ENCODE measurements at regions not wholly inside any gene's neighbourhood (a gene's known extent, or its start where the extent isn't known, plus 50 kb on each side); places are given as distances from the start of the nearest gene placed in this dataset.
"Not testable (repeated sequence)": the region's sequence is repeated elsewhere in the genome, so short reads cannot be mapped to it uniquely, and the experiment has no call there.

DNA sequence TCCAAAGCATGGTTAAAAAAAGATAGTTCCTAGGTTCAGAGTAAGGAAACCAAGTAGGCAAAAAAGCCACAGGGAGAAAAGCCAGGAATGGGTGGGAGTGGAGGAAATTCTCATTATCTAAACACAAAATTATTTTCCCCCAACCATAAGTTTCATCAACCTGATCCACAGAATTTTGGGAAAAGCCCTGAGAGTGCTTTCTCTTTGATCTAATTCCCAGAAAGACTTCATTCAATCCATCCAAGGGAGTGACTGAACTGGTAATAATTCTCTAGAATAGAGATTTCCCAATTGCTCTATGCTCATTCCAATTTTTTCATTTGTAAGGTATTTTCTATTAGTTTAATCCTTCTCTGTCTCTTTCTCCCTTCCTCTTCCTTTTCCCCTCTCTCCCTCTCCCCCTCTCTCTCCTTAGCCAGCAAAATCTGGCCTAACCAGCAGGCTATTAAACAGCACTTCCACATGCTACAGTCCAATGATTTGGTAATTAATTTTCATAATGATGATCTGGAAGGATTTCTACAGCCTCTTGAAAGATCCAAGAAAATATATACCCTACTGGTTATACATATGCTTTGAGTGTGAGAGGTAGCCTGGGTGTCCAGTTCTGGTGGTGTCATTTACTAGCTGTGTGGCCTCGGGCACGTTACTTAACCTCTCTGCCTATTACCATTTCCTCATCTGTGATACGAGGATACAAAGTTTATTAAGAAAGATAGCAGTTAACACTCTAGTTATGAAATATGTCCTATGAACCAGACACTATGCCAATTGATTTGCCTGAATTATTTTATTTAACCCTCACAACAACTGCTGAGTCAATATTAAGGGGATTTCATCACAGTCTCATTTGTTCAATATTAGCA, 251.5 kb upstream of the RASGEF1B start:
- ATAC-seq (no peak), DNase-seq (no peak)
- H3K4me1 Mint-ChIP-seq: peaks cover 6 to 7% of the 10 kb centered on the region in 2 donors
- intact Hi-C loops (cut with micrococcal nuclease): no loop called here
- H3K9me3 ChIP-seq (ENCODE audit: control insufficient read depth, insufficient read depth, low read length): no peaks in the 10 kb centered on the region
- H3K4me1 ChIP-seq (ENCODE audit: control insufficient read depth, insufficient read depth, low read length): no peaks in the 10 kb centered on the region
- no peak overlapping the region for H3K27ac Mint-ChIP-seq
- H3K27ac ChIP-seq (ENCODE audit: low read length): no peak overlapping the region
- no peaks in the 10 kb centered on the region for H3K9me3 Mint-ChIP-seq
- WGBS (ENCODE audit: insufficient coverage): 100% methylated on average over 2 of the region's 3 CpGs
- TF ChIP-seq, protein P1, sequence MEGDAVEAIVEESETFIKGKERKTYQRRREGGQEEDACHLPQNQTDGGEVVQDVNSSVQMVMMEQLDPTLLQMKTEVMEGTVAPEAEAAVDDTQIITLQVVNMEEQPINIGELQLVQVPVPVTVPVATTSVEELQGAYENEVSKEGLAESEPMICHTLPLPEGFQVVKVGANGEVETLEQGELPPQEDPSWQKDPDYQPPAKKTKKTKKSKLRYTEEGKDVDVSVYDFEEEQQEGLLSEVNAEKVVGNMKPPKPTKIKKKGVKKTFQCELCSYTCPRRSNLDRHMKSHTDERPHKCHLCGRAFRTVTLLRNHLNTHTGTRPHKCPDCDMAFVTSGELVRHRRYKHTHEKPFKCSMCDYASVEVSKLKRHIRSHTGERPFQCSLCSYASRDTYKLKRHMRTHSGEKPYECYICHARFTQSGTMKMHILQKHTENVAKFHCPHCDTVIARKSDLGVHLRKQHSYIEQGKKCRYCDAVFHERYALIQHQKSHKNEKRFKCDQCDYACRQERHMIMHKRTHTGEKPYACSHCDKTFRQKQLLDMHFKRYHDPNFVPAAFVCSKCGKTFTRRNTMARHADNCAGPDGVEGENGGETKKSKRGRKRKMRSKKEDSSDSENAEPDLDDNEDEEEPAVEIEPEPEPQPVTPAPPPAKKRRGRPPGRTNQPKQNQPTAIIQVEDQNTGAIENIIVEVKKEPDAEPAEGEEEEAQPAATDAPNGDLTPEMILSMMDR (IDR thresholded peaks at IDR 0.05): no peak
- peaks cover 11 to 41% of the 10 kb centered on the region in 2 donors for H3K27me3 Mint-ChIP-seq (ENCODE audit: low read depth in 2 of 2)
- no peak overlapping the region for H3K4me3 ChIP-seq (ENCODE audit: low read length)
- H3K36me3 Mint-ChIP-seq: no peaks in the 10 kb centered on the region
- no peak overlapping the region for H3K4me3 Mint-ChIP-seq
- no peaks in the 10 kb centered on the region for H3K27me3 ChIP-seq (ENCODE audit: control insufficient read depth, insufficient read depth, low read length)
- H3K36me3 ChIP-seq (ENCODE audit: control insufficient read depth, insufficient read depth, low read length): no peaks in the 10 kb centered on the region

DNA sequence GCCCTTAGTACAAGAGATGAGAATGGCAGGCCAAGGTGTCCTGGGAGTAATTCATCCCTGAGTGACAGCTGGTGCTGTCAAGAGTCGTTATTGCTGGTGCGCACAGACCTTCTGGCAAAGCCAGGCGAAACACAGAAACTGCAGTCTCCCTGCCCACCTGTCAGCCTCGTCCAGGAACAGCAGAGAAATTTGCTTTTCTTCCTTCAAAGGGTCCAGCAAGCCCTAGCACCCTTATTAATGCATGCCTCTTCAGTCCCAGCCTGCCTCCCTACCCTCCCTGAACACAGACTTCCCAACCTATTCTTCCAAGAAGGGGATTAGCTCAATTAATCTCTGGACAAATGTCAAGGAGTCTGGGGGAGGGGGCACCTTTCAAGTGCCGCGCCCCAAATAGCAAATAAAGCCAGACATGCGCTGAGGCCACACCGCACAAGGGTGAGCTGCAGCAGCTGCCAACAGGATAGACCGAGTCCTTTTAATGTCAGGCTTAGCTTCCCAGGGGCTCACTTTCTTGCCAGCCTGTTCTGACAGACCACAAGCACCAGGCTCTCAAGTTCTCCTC, 250.7 kb upstream of the RASGEF1B start:
- no peak overlapping the region for H3K4me3 Mint-ChIP-seq
- no peak overlapping the region for H3K4me3 ChIP-seq (ENCODE audit: low read length)
- TF ChIP-seq, protein P1 (IDR thresholded peaks at IDR 0.05): no peak
- peaks cover 6 to 7% of the 10 kb centered on the region in 2 donors for H3K4me1 Mint-ChIP-seq
- H3K9me3 Mint-ChIP-seq: no peaks in the 10 kb centered on the region
- no peaks in the 10 kb centered on the region for H3K36me3 ChIP-seq (ENCODE audit: control insufficient read depth, insufficient read depth, low read length)
- WGBS (ENCODE audit: insufficient coverage): 93% methylated on average over 9 of the region's 9 CpGs
- no peak for ATAC-seq
- DNase-seq: no peak
- no peaks in the 10 kb centered on the region for H3K36me3 Mint-ChIP-seq
- no peaks in the 10 kb centered on the region for H3K4me1 ChIP-seq (ENCODE audit: control insufficient read depth, insufficient read depth, low read length)
- no peak overlapping the region for H3K27ac ChIP-seq (ENCODE audit: low read length)
- H3K27me3 ChIP-seq (ENCODE audit: control insufficient read depth, insufficient read depth, low read length): no peaks in the 10 kb centered on the region
- H3K27ac Mint-ChIP-seq: no peak overlapping the region
- intact Hi-C loops (cut with micrococcal nuclease): no loop called here
- peaks cover 6 to 34% of the 10 kb centered on the region in 2 donors for H3K27me3 Mint-ChIP-seq (ENCODE audit: low read depth in 2 of 2)
- H3K9me3 ChIP-seq (ENCODE audit: control insufficient read depth, insufficient read depth, low read length): no peaks in the 10 kb centered on the region

DNA sequence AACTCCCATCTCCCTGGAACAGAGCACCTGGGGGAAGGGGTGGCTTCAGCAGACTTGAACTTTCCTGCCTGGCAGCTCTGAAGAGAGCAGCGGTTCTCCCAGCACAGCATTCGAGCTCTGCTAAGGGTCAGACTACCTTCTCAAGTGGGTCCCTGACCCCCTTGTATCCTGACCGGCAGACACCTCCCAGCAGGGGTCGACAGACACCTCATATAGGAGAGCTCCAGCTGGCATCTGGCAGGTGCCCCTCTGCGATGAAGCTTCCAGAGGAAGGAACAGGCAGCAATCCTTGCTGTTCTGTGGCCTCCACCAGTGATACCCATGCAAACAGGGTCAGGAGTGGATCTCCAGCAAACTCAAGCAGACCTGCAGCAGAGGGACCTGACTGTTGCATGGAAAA, 244.1 kb upstream of the RASGEF1B start:
- intact Hi-C loops (cut with micrococcal nuclease): no loop called here
- no peaks in the 10 kb centered on the region for H3K36me3 ChIP-seq (ENCODE audit: control insufficient read depth, insufficient read depth, low read length)
- no peak overlapping the region for H3K27ac Mint-ChIP-seq
- TF ChIP-seq, protein P1 (IDR thresholded peaks at IDR 0.05): no peak
- H3K4me1 ChIP-seq (ENCODE audit: control insufficient read depth, insufficient read depth, low read length): no peaks in the 10 kb centered on the region
- DNase-seq: no peak
- H3K36me3 Mint-ChIP-seq: no peaks in the 10 kb centered on the region
- no peaks in the 10 kb centered on the region for H3K9me3 ChIP-seq (ENCODE audit: control insufficient read depth, insufficient read depth, low read length)
- ATAC-seq: no peak
- H3K9me3 Mint-ChIP-seq: no peaks in the 10 kb centered on the region
- H3K4me3 ChIP-seq (ENCODE audit: low read length): no peak overlapping the region
- H3K27me3 Mint-ChIP-seq (ENCODE audit: low read depth in 2 of 2): peaks cover 16 to 48% of the 10 kb centered on the region in 2 donors
- H3K27me3 ChIP-seq (ENCODE audit: control insufficient read depth, insufficient read depth, low read length): no peaks in the 10 kb centered on the region
- H3K4me3 Mint-ChIP-seq: no peak overlapping the region
- WGBS (ENCODE audit: insufficient coverage): 72% methylated on average over 5 of the region's 5 CpGs
- no peaks in the 10 kb centered on the region for H3K4me1 Mint-ChIP-seq
- H3K27ac ChIP-seq (ENCODE audit: low read length): no peak overlapping the region

DNA sequence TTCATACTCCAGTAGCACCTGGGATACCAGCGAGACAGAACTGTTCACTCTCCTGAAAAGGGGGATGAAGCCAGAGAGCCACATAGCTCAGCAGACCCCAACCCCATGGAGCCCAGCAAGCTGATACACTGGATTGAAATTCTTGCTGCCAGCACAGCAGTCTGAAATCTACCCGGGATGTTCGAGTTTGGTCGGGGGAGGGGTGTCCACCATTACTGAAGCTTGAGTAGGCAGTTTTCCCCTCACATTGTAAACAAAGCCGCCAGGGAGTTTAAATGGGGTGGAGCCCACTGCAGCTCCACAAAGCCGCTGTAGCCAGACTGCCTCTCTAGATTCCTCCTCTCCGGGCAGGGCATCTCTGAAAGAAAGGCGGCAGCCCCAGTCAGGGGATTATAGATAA, 243.7 kb upstream of the RASGEF1B start:
- H3K4me1 ChIP-seq (ENCODE audit: control insufficient read depth, insufficient read depth, low read length); intact Hi-C loops (cut with micrococcal nuclease); H3K4me3 Mint-ChIP-seq; DNase-seq; ATAC-seq; H3K9me3 Mint-ChIP-seq; H3K27ac ChIP-seq (ENCODE audit: low read length); H3K27me3 ChIP-seq (ENCODE audit: control insufficient read depth, insufficient read depth, low read length); H3K4me3 ChIP-seq (ENCODE audit: low read length); H3K9me3 ChIP-seq (ENCODE audit: control insufficient read depth, insufficient read depth, low read length); H3K36me3 ChIP-seq (ENCODE audit: control insufficient read depth, insufficient read depth, low read length); H3K4me1 Mint-ChIP-seq; H3K27ac Mint-ChIP-seq; H3K36me3 Mint-ChIP-seq: not testable (repeated sequence)
- H3K27me3 Mint-ChIP-seq (ENCODE audit: low read depth in 2 of 2): peaks cover 17 to 52% of the 10 kb centered on the region in 2 donors
- WGBS (ENCODE audit: insufficient coverage): 79% methylated on average over 7 of the region's 8 CpGs

Data from natural killer cell (primary cell).